GM23338 (cell line): ENCODE measurements at regions not wholly inside any gene's neighbourhood (a gene's known extent, or its start where the extent isn't known, plus 50 kb on each side); places are given as distances from the start of the nearest gene placed in this dataset.

Source experiments
- ATAC-seq: fragments of 200-7000 bp; cut with Tn5 transposase; 3 replicates; pipeline ENCODE4 v1.9.1; 2020
- DNase-seq: peaks from one replicate; pipeline ENCODE4 v3.0.0-alpha.2; 2015; ENCODE audit warnings: low spot score
- H2AFZ ChIP-seq: fragments of 200-600 bp; sonication (generic); 2 replicates; pipeline ENCODE4 v1.8.0; 2016; ENCODE audit warnings: antibody characterized with exemption, mild to moderate bottlenecking, moderate library complexity
- H3F3A ChIP-seq: fragments of 200-600 bp; sonication (generic); replicated peaks from 2 replicates; pipeline ENCODE4 v1.8.0; 2017; ENCODE audit warnings: antibody characterized with exemption, mixed run types, low read depth
- H3K27ac ChIP-seq: fragments of 200-600 bp; sonication (generic); 2 replicates; pipeline ENCODE4 v1.6.1; 2016; ENCODE audit warnings: low read depth
- H3K27me3 ChIP-seq: fragments of 200-600 bp; sonication (generic); 2 replicates; pipeline ENCODE4 v1.8.0; 2016; ENCODE audit warnings: mild to moderate bottlenecking, mixed run types, moderate library complexity; ENCODE audit not compliant: insufficient read depth
- H3K36me3 ChIP-seq: fragments of 200-600 bp; sonication (generic); 2 replicates; pipeline ENCODE4 v1.8.0; 2016; ENCODE audit warnings: mild to moderate bottlenecking; ENCODE audit not compliant: insufficient read depth
- H3K4me1 ChIP-seq: fragments of 200-600 bp; sonication (generic); 2 replicates; pipeline ENCODE4 v1.8.0; 2016; ENCODE audit warnings: mild to moderate bottlenecking, moderate library complexity; ENCODE audit not compliant: insufficient read depth
- H3K4me2 ChIP-seq: fragments of 200-600 bp; sonication (generic); 2 replicates; pipeline ENCODE4 v1.7.1; 2017; ENCODE audit warnings: mixed run types
- H3K4me3 ChIP-seq: fragments of 200-600 bp; sonication (generic); 2 replicates; pipeline ENCODE4 v1.6.1; 2016; ENCODE audit warnings: mixed run types
- H3K79me2 ChIP-seq: fragments of 200-600 bp; sonication (generic); replicated peaks from 2 replicates; pipeline ENCODE4 v1.8.0; 2017; ENCODE audit warnings: mild to moderate bottlenecking; ENCODE audit not compliant: insufficient read depth
- H3K9me2 ChIP-seq: fragments of 200-600 bp; sonication (generic); 2 replicates; pipeline ENCODE4 v1.8.0; 2017; ENCODE audit not compliant: insufficient read depth
- H4K20me1 ChIP-seq: fragments of 200-600 bp; sonication (generic); replicated peaks from 2 replicates; pipeline ENCODE4 v1.8.0; 2017; ENCODE audit warnings: mild to moderate bottlenecking; ENCODE audit not compliant: insufficient read depth
- H3K27ac Mint-ChIP-seq: 2 replicates; pipeline ENCODE4 v1.8.0; 2020; ENCODE audit warnings: inconsistent platforms, mild to moderate bottlenecking, moderate library complexity, mixed read lengths
- H3K27me3 Mint-ChIP-seq: 3 replicates; pipeline ENCODE4 v1.8.0; 2022; ENCODE audit warnings: low read depth, mild to moderate bottlenecking, moderate library complexity, mixed read lengths, inconsistent platforms; ENCODE audit not compliant: insufficient read depth, poor library complexity
- H3K36me3 Mint-ChIP-seq: 3 replicates; pipeline ENCODE4 v1.8.0; 2021; ENCODE audit warnings: low read depth, mild to moderate bottlenecking, inconsistent platforms, moderate library complexity, mixed read lengths
- H3K4me1 Mint-ChIP-seq: 3 replicates; pipeline ENCODE4 v1.8.0; 2020; ENCODE audit warnings: mild to moderate bottlenecking, inconsistent platforms, mixed read lengths
- H3K4me3 Mint-ChIP-seq: 3 replicates; pipeline ENCODE4 v1.8.0; 2021; ENCODE audit warnings: moderate library complexity, mild to moderate bottlenecking, inconsistent platforms, mixed read lengths
- H3K9me3 Mint-ChIP-seq: 3 replicates; pipeline ENCODE4 v1.8.0; 2020; ENCODE audit warnings: moderate library complexity, mild to moderate bottlenecking, inconsistent platforms, mixed read lengths
- CREB1 ChIP-seq: fragments of 250-450 bp; sonication (Bioruptor Pico); IDR thresholded peaks from 2 replicates; pipeline ENCODE4 v1.5.0; 2020; ENCODE audit warnings: low read depth, mild to moderate bottlenecking, moderate library complexity
- ETS1 ChIP-seq: IDR thresholded peaks from 2 replicates; pipeline ENCODE4 v1.6.1; 2016; ENCODE audit warnings: antibody characterized with exemption
- EZH2phosphoT487 ChIP-seq: fragments of 200-600 bp; sonication (generic); IDR thresholded peaks from one replicate; pipeline ENCODE4 v1.8.1; 2018; ENCODE audit warnings: antibody characterized with exemption; ENCODE audit not compliant: unreplicated experiment
- JUNB ChIP-seq: IDR thresholded peaks from one replicate; pipeline ENCODE4 v1.6.1; 2016; ENCODE audit warnings: antibody characterized with exemption; ENCODE audit not compliant: unreplicated experiment
- POLR2AphosphoS5 ChIP-seq: IDR thresholded peaks from 2 replicates; pipeline ENCODE4 v1.6.1; 2016; ENCODE audit warnings: antibody characterized with exemption, low read depth
- STAT1 ChIP-seq: IDR thresholded peaks from one replicate; pipeline ENCODE4 v1.6.1; 2016; ENCODE audit warnings: antibody characterized with exemption; ENCODE audit not compliant: unreplicated experiment
- ZNF114 ChIP-seq: fragments of 250-450 bp; sonication (Bioruptor Pico); IDR thresholded peaks from 2 replicates; pipeline ENCODE4 v1.5.0; 2020; ENCODE audit warnings: mild to moderate bottlenecking, moderate library complexity
- ZNF331 ChIP-seq: fragments of 250-450 bp; sonication (Bioruptor Pico); IDR thresholded peaks from 2 replicates; pipeline ENCODE4 v1.5.0; 2020; ENCODE audit warnings: low read depth, mild to moderate bottlenecking, moderate library complexity
- ZNF462 ChIP-seq: fragments of 250-450 bp; sonication (Bioruptor Pico); IDR thresholded peaks from 2 replicates; pipeline ENCODE4 v1.5.0; 2020; ENCODE audit warnings: mild to moderate bottlenecking, moderate library complexity

GRCh38 chr13:107222597-107222996 is 654.7 kb upstream of the ARGLU1 start (continued):
- TF ChIP-seq ETS1 (no peak), ZNF462 (no peak), EZH2phosphoT487 (no peak), JUNB (no peak), ZNF114 (CRISPR knock-in tag) (no peak), POLR2AphosphoS5 (no peak)

- no peak overlapping the region; the same call in 1 of the 2 replicates for H3K27ac Mint-ChIP-seq
- H3K4me3 Mint-ChIP-seq: no peak overlapping the region
- Histone ChIP-seq H2AFZ (no peak overlapping the region), H3K4me3 (no peak overlapping the region), H3K27me3 (no peaks in the 10 kb centered on the region), H3F3A (no peaks in the 10 kb centered on the region), H3K79me2 (no peaks in the 10 kb centered on the region; the same call in 1 of the 2 replicates), H3K36me3 (no peaks in the 10 kb centered on the region), H3K4me2 (0 out of 2 replicates have a peak overlapping the region, but pooled peaks have one; percentile 40), H3K27ac (no peak overlapping the region), H3K9me2 (no peaks in the 10 kb centered on the region), H4K20me1 (no peaks in the 10 kb centered on the region), H3K4me1 (peaks cover 7% of the 10 kb centered on the region)
- H3K9me3 Mint-ChIP-seq: no peaks in the 10 kb centered on the region
- H3K27me3 Mint-ChIP-seq: peaks cover 1% of the 10 kb centered on the region
- no peak for DNase-seq
- no peak for ATAC-seq
- H3K4me1 Mint-ChIP-seq: peaks cover 18% of the 10 kb centered on the region
- H3K36me3 Mint-ChIP-seq: no peaks in the 10 kb centered on the region
- TF ChIP-seq JUNB (no peak), ZNF114 (CRISPR knock-in tag) (no peak), ZNF331 (no peak), CREB1 (no peak), STAT1 (no peak), EZH2phosphoT487 (no peak), ZNF462 (no peak), POLR2AphosphoS5 (no peak)
Measured at GRCh38 chr13:107220245-107220644, 652.3 kb upstream of the ARGLU1 start.
